IPS-NIHi7 (cell line): ENCODE measurements at regions not wholly inside any gene's neighbourhood (a gene's known extent, or its start where the extent isn't known, plus 50 kb on each side); places are given as distances from the start of the nearest gene placed in this dataset.
"Not testable (repeated sequence)": the region's sequence is repeated elsewhere in the genome, so short reads cannot be mapped to it uniquely, and the experiment has no call there.

ENCODE experiments used
- DNase-seq: peaks from one replicate; pipeline ENCODE4 v3.0.0; 2012; ENCODE audit warnings: mixed read lengths; ENCODE audit errors: extremely low spot score

- no peak for DNase-seq
Observed at GRCh38 chr18:30828700-30829099, 213.8 kb downstream of the DSC3 start.

- no peak for DNase-seq
Observed at GRCh38 chr18:30819619-30820018, 222.9 kb downstream of the DSC3 start.

- DNase-seq = no peak
Observed at GRCh38 chr18:30814446-30814845, 228.1 kb downstream of the DSC3 start.

- no peak for DNase-seq
Observed at GRCh38 chr18:30811580-30811979, 231.0 kb downstream of the DSC3 start.

- DNase-seq = no peak
Observed at GRCh38 chr18:30810580-30810979, 232.0 kb downstream of the DSC3 start.

- no peak for DNase-seq
Observed at GRCh38 chr18:30806823-30807222, 235.7 kb downstream of the DSC3 start.

- no peak for DNase-seq
Observed at GRCh38 chr18:30800800-30801199, 241.7 kb downstream of the DSC3 start.

GRCh38 chr18:30792051-30792450 is 250.5 kb downstream of the DSC3 start:
- DNase-seq = no peak

- not testable (repeated sequence) for DNase-seq
Observed at GRCh38 chr18:30788411-30788991, 254.0 kb downstream of the DSC3 start.

- no peak for DNase-seq
Observed at GRCh38 chr18:30787410-30787809, 255.1 kb downstream of the DSC3 start.

- no peak for DNase-seq
Observed at GRCh38 chr18:30781601-30782000, 260.9 kb downstream of the DSC3 start.

- no peak for DNase-seq
Observed at GRCh38 chr18:30775629-30776028, 266.9 kb downstream of the DSC3 start.

- DNase-seq = not testable (repeated sequence)
Observed at GRCh38 chr18:30772170-30772569, 270.4 kb downstream of the DSC3 start.

GRCh38 chr18:30766053-30766452 is 276.5 kb downstream of the DSC3 start:
- DNase-seq = no peak

- DNase-seq = no peak
Observed at GRCh38 chr18:30765247-30765646, 277.3 kb downstream of the DSC3 start.

- peak; percentile 45 for DNase-seq
Observed at GRCh38 chr18:30763902-30764350, 278.6 kb downstream of the DSC3 start.

- no peak for DNase-seq
Observed at GRCh38 chr18:30754846-30755245, 287.7 kb downstream of the DSC3 start.

GRCh38 chr18:30748541-30748940 is 294.0 kb downstream of the DSC3 start:
- no peak for DNase-seq

GRCh38 chr18:30746224-30746623 is 296.3 kb downstream of the DSC3 start:
- no peak for DNase-seq

- no peak for DNase-seq
Observed at GRCh38 chr18:30743033-30743432, 299.5 kb downstream of the DSC3 start.

GRCh38 chr18:30730915-30731314 is 311.6 kb downstream of the DSC3 start:
- DNase-seq = peak; percentile 8

- no peak for DNase-seq
Observed at GRCh38 chr18:30727849-30728248, 314.7 kb downstream of the DSC3 start.

- DNase-seq = no peak
Observed at GRCh38 chr18:30713299-30713698, 329.2 kb downstream of the DSC3 start.

GRCh38 chr18:30712383-30712782 is 330.2 kb downstream of the DSC3 start:
- no peak for DNase-seq
